WERI-Rb-1 (cell line): ENCODE measurements at regions not wholly inside any gene's neighbourhood (a gene's known extent, or its start where the extent isn't known, plus 50 kb on each side); places are given as distances from the start of the nearest gene placed in this dataset.

ENCODE experiments used
- DNase-seq: peaks from one replicate; pipeline ENCODE4 v3.0.0-alpha.2; 2020
- H3K27ac ChIP-seq: fragments of 250-450 bp; sonication (Bioruptor Pico); 2 replicates; pipeline ENCODE4 v1.5.1; 2020; ENCODE audit warnings: mild to moderate bottlenecking, moderate library complexity
- H3K27me3 ChIP-seq: fragments of 250-450 bp; sonication (Bioruptor Pico); 2 replicates; pipeline ENCODE4 v1.5.1; 2021; ENCODE audit warnings: mild to moderate bottlenecking, low read depth, moderate library complexity; ENCODE audit not compliant: insufficient read depth, severe bottlenecking
- H3K36me3 ChIP-seq: fragments of 250-450 bp; sonication (Bioruptor Pico); 2 replicates; pipeline ENCODE4 v1.5.1; 2020; ENCODE audit warnings: mild to moderate bottlenecking, moderate library complexity
- H3K4me3 ChIP-seq: 2 replicates; pipeline ENCODE4 v1.5.1; 2011; ENCODE audit warnings: low read depth, mild to moderate bottlenecking, control low read depth, low read length
- H3K9me3 ChIP-seq: fragments of 250-450 bp; sonication (Bioruptor Pico); 2 replicates; pipeline ENCODE4 v1.5.1; 2021; ENCODE audit warnings: mild to moderate bottlenecking, moderate library complexity; ENCODE audit not compliant: severe bottlenecking
- TF ChIP-seq, protein P1 (sequence below): IDR thresholded peaks from 2 replicates; pipeline ENCODE4 v1.5.1; 2011; ENCODE audit warnings: low read depth, mild to moderate bottlenecking, control low read depth, inconsistent platforms, low read length

DNA sequence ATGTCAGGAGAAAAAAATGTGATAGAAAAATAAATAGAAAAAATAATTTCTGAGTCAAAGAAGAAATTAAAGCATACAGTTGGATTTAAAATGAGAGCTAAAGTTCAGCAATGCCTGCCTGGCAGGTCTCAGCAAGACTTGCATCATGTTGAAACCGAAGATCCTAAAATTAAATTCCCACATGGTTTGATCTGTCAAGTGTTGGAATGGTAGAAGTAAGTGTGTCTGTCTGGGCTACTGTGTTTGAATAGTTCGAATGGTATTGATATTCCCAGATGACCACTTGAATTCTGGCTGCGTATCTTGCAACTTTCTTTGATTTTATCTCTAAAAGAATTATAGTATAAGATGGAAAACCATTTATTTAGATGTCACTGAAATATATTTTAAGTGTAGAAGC is 1349.6 kb downstream of the EPHA7 start:
- Histone ChIP-seq H3K27me3 (no peaks in the 10 kb centered on the region), H3K36me3 (no peaks in the 10 kb centered on the region), H3K4me3 (no peak overlapping the region), H3K27ac (no peak overlapping the region), H3K9me3 (no peaks in the 10 kb centered on the region)
- TF ChIP-seq, protein P1, sequence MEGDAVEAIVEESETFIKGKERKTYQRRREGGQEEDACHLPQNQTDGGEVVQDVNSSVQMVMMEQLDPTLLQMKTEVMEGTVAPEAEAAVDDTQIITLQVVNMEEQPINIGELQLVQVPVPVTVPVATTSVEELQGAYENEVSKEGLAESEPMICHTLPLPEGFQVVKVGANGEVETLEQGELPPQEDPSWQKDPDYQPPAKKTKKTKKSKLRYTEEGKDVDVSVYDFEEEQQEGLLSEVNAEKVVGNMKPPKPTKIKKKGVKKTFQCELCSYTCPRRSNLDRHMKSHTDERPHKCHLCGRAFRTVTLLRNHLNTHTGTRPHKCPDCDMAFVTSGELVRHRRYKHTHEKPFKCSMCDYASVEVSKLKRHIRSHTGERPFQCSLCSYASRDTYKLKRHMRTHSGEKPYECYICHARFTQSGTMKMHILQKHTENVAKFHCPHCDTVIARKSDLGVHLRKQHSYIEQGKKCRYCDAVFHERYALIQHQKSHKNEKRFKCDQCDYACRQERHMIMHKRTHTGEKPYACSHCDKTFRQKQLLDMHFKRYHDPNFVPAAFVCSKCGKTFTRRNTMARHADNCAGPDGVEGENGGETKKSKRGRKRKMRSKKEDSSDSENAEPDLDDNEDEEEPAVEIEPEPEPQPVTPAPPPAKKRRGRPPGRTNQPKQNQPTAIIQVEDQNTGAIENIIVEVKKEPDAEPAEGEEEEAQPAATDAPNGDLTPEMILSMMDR = no peak
- DNase-seq = no peak

DNA sequence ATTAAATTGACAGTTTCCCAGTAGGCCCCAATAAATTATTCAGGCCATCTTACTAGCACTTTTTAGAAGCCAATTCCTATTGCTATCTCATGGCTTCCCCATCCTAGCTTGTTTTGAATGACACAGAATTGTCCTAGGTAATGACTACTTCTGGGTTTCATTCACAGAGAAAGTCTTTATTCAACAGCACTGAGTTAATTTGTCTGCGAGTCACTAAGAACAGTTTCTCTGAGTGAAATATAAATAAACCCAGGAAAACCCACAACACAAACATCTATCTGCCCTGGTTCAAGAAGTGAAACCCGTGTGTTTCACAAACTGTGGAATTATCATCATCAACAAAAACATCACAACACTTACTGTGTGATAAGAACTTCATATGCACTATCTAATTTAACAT is 1366.8 kb downstream of the EPHA7 start:
- no peak for DNase-seq

DNA sequence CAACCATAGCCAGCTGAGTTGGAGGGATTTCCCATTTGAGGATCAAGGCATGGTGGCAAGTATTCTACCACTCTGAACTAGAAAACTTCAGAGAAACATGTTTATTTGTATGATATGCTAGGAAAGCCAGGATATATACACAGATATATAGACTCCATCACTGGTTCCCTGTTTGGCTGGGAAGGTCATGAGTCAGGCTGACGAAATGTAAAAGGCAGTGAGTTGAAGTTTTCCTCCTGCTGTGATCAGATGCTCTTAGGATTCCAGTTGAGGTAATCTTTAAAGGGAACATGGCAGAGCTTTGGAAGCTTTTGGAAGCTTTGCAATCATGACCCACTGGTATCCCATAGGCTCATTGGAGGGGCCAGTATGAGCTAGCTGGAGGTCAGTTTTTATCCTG is 1369.1 kb downstream of the EPHA7 start:
- Histone ChIP-seq H3K27me3 (no peaks in the 10 kb centered on the region), H3K9me3 (no peaks in the 10 kb centered on the region), H3K4me3 (no peak overlapping the region), H3K27ac (no peak overlapping the region), H3K36me3 (no peaks in the 10 kb centered on the region)
- TF ChIP-seq, protein P1 = no peak
- DNase-seq = no peak

More for the DNA sequence above, 1366.8 kb downstream of the EPHA7 start:
- no peaks in the 10 kb centered on the region for H3K36me3 ChIP-seq
- H3K27ac ChIP-seq = no peak overlapping the region
- TF ChIP-seq, protein P1 = no peak
- no peaks in the 10 kb centered on the region for H3K9me3 ChIP-seq
- H3K4me3 ChIP-seq = no peak overlapping the region
- no peaks in the 10 kb centered on the region for H3K27me3 ChIP-seq

DNA sequence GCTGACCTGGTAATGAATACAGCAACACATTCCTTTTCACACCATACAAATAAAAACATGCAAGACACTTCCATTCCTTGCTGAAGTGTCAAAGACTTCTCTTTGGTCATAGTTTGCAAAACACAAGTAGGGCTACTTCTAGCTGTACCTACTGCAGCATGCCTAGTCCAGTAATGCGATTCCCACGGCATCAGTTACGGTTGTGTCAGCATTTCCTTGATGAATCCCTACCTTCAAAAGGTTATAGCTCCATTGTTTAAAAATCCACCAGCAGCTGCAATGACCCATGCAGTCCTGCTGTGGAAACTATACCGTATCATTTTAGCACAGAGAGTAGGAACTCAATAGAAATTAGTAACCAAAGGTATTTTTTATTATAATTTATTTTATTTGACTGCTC is 1371.5 kb downstream of the EPHA7 start:
- H3K27me3 ChIP-seq = no peaks in the 10 kb centered on the region
- no peaks in the 10 kb centered on the region for H3K36me3 ChIP-seq
- no peaks in the 10 kb centered on the region for H3K9me3 ChIP-seq
- H3K27ac ChIP-seq = no peak overlapping the region
- TF ChIP-seq, protein P1 = no peak
- no peak overlapping the region for H3K4me3 ChIP-seq
- no peak for DNase-seq

DNA sequence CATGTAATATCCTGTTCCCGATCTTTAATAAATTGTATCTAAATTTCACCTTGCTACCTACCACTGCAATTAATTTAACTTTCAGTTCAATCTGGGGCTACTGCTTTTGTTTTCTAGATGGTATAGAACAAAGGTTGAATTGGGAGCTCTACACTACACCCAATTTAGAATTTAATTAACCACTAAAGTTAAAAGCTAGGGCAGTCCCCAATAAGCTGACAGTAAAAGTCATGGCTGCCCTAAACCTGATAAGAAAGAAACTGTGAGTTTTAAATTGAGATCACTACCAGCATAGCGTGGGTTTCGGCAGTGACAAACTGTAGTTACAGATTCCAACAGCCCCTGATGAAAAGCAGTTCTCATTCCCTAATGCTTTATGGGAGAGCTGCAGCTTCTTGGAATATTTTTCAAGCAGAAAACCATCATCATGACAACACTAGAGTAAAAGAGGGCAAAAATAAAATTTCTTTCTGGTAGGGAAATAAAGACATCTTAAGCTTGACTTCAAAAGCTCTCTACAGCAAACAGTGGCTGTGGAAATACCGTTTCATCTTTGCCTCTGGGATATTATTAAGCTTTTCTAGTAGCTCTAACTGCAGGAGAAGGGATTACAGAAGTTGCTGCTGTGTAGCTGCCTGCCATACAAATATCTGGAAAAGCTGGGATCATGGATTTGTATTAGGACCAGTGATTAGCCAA is 1372.1 kb downstream of the EPHA7 start:
- peak; percentile 14 for DNase-seq
- Histone ChIP-seq H3K9me3 (no peaks in the 10 kb centered on the region), H3K36me3 (no peaks in the 10 kb centered on the region), H3K27me3 (no peaks in the 10 kb centered on the region), H3K4me3 (no peak overlapping the region), H3K27ac (no peak overlapping the region)
- TF ChIP-seq, protein P1 = no peak

DNA sequence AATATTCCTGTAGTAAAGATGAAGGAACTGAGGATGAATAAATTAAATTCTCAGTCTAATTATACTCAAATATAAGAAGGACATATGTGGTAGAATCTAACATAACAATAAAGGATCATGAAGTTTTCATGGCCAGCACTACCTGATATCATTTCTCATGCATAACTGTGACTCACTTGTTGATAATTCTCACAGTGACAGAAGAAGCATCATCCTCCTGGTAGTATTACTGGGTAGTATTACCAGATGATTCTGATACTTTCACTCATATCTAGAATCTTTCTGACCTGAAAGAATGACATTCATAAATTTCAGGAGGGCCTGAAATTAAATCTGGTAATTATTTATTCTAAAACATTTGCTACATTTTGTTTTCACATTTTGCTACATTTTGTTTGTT is 1375.0 kb downstream of the EPHA7 start:
- TF ChIP-seq, protein P1 = no peak
- Histone ChIP-seq H3K4me3 (no peak overlapping the region), H3K9me3 (no peaks in the 10 kb centered on the region), H3K36me3 (no peaks in the 10 kb centered on the region), H3K27me3 (no peaks in the 10 kb centered on the region), H3K27ac (no peak overlapping the region)
- no peak for DNase-seq
